ENCODE measurements at regions not wholly inside any gene's neighbourhood (a gene's known extent, or its start where the extent isn't known, plus 50 kb on each side); places are given as distances from the start of the nearest gene placed in this dataset.

DNA sequence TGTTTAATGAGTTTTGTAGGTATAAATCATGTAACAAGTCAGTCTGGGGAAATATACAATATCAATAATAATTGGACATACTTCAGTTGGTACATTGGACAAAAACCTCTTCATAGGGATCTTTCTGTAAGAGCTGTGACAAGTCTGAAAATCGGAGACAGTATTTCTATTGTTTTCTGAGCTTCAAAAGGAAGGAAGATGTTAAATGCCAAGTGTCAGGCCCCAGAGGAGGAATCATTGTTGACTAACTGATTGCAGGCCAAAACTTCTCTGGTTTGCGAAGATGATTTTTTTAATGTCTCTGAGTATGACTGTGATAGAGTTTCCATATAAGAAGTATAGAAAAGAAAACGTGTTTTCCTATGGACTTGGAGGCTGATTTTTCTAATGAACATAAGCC lies 316.4 kb downstream of the RNF144B start:
- Histone ChIP-seq H2BK120ac (ENCODE audit: low read depth, low read length) (no peak overlapping the region), H2BK20ac (ENCODE audit: low read depth, low read length) (no peak overlapping the region), H2AK9ac (replicated peaks; ENCODE audit: low read depth, low read length, poor library complexity) (no peak overlapping the region), H3K23ac (ENCODE audit: low read depth, low read length) (no peak overlapping the region), H4K91ac (ENCODE audit: insufficient read depth, low read depth, low read length) (no peak overlapping the region), H4K20me1 (ENCODE audit: insufficient read depth, low read length) (no peaks in the 10 kb centered on the region), H3K27me3 (ENCODE audit: control insufficient read depth, insufficient read depth, low read length) (no peaks in the 10 kb centered on the region), H3K9me1 (ENCODE audit: insufficient read depth, low read length) (no peaks in the 10 kb centered on the region), H3K18ac (ENCODE audit: low read depth, low read length) (no peak overlapping the region), H3K4ac (ENCODE audit: low read depth, low read length) (no peak overlapping the region), H3K9ac (ENCODE audit: low read depth, low read length) (no peak overlapping the region), H4K8ac (ENCODE audit: low read depth in 2 of 2, low read length in 2 of 2) (no peak overlapping the region), H3K27ac (ENCODE audit: insufficient read depth, low read length) (no peak overlapping the region), H2AFZ (replicated peaks; ENCODE audit: low read length, poor library complexity) (no peak overlapping the region), H3K4me3 (ENCODE audit: insufficient read depth, low read depth, low read length) (no peak overlapping the region), H3K4me2 (ENCODE audit: low read depth, low read length) (no peak overlapping the region), H3K56ac (ENCODE audit: extremely low read depth, insufficient read depth, low read length) (no peak overlapping the region), H2BK5ac (ENCODE audit: low read depth, low read length, poor library complexity, severe bottlenecking) (no peak overlapping the region), H2BK15ac (ENCODE audit: low read depth, low read length) (no peak overlapping the region), H3K79me1 (ENCODE audit: low read depth in 1 of 2, low read length in 2 of 2) (no peaks in the 10 kb centered on the region), H3K14ac (replicated peaks; ENCODE audit: low read depth, low read length) (no peak overlapping the region), H3K9me3 (ENCODE audit: control insufficient read depth, insufficient read depth, low read length) (peaks cover 4% of the 10 kb centered on the region; the same call in 1 of the 2 replicates), H3K36me3 (ENCODE audit: control insufficient read depth, insufficient read depth, low read length) (no peaks in the 10 kb centered on the region), H3K4me1 (ENCODE audit: control insufficient read depth, insufficient read depth, low read length) (no peaks in the 10 kb centered on the region), H4K5ac (ENCODE audit: low read depth, low read length) (no peak overlapping the region), H2AK5ac (ENCODE audit: low read depth, low read length) (no peak overlapping the region)
- intact Hi-C loops (cut with micrococcal nuclease) (no loop called here), dilution Hi-C loops (cut with HindIII; ENCODE audit: low sequenced_read_pairs, unreplicated experiment) (no loop called here), in situ Hi-C loops (cut with MboI; ENCODE audit: low sequenced_read_pairs) (no loop called here)
- WGBS, 2 experiments (ENCODE audit: extremely low coverage in 2 of 2, insufficient read length in 1 of 2): no CpG with 5 or more reads among the region's 3 CpGs
- no peak for ATAC-seq (ENCODE audit: low read depth)
- CTCF ChIA-PET: no interaction called here
- no TSS peak for BruUV-seq (replicated peaks)
- TF ChIP-seq MXI1 (IDR thresholded peaks at IDR 0.05; ENCODE audit: borderline replicate concordance, low read depth, low read length) (no peak), RFX5 (IDR thresholded peaks at IDR 0.05; ENCODE audit: low read depth, low read length) (no peak), CHD1 (IDR thresholded peaks at IDR 0.05; ENCODE audit: low read depth, low read length) (no peak), SMC3 (IDR thresholded peaks at IDR 0.05; ENCODE audit: low read depth, low read length) (no peak), MAFK (IDR thresholded peaks at IDR 0.05; ENCODE audit: low read depth, low read length) (no peak), FOS (IDR thresholded peaks at IDR 0.05; ENCODE audit: low read depth, low read length) (no peak), NFE2L2 (IDR thresholded peaks at IDR 0.05; ENCODE audit: low read depth, low read length) (no peak), POLR2A (IDR thresholded peaks at IDR 0.05; ENCODE audit: low read depth, low read length) (no peak), CEBPB (IDR thresholded peaks at IDR 0.05; ENCODE audit: low read depth, low read length) (no peak), RCOR1 (IDR thresholded peaks at IDR 0.05; ENCODE audit: insufficient replicate concordance, low read length) (no peak), BHLHE40 (IDR thresholded peaks at IDR 0.05; ENCODE audit: low read depth, low read length) (no peak)
- TF ChIP-seq, protein P1, sequence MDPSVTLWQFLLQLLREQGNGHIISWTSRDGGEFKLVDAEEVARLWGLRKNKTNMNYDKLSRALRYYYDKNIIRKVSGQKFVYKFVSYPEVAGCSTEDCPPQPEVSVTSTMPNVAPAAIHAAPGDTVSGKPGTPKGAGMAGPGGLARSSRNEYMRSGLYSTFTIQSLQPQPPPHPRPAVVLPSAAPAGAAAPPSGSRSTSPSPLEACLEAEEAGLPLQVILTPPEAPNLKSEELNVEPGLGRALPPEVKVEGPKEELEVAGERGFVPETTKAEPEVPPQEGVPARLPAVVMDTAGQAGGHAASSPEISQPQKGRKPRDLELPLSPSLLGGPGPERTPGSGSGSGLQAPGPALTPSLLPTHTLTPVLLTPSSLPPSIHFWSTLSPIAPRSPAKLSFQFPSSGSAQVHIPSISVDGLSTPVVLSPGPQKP (IDR thresholded peaks at IDR 0.05; ENCODE audit: borderline replicate concordance, low read depth, low read length): no peak
- TF ChIP-seq, protein P2, sequence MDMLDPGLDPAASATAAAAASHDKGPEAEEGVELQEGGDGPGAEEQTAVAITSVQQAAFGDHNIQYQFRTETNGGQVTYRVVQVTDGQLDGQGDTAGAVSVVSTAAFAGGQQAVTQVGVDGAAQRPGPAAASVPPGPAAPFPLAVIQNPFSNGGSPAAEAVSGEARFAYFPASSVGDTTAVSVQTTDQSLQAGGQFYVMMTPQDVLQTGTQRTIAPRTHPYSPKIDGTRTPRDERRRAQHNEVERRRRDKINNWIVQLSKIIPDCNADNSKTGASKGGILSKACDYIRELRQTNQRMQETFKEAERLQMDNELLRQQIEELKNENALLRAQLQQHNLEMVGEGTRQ (IDR thresholded peaks at IDR 0.05; ENCODE audit: low read depth, low read length): no peak
- TF ChIP-seq, protein P3, sequence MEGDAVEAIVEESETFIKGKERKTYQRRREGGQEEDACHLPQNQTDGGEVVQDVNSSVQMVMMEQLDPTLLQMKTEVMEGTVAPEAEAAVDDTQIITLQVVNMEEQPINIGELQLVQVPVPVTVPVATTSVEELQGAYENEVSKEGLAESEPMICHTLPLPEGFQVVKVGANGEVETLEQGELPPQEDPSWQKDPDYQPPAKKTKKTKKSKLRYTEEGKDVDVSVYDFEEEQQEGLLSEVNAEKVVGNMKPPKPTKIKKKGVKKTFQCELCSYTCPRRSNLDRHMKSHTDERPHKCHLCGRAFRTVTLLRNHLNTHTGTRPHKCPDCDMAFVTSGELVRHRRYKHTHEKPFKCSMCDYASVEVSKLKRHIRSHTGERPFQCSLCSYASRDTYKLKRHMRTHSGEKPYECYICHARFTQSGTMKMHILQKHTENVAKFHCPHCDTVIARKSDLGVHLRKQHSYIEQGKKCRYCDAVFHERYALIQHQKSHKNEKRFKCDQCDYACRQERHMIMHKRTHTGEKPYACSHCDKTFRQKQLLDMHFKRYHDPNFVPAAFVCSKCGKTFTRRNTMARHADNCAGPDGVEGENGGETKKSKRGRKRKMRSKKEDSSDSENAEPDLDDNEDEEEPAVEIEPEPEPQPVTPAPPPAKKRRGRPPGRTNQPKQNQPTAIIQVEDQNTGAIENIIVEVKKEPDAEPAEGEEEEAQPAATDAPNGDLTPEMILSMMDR (conservative IDR thresholded peaks at IDR 0.05; ENCODE audit: low read depth, low read length): no peak
- DNase-seq: no peak
- POLR2A ChIA-PET (ENCODE audit: unreplicated experiment): no interaction called here

All from IMR-90 (cell line).